ENCODE measurements at regions not wholly inside any gene's neighbourhood (a gene's known extent, or its start where the extent isn't known, plus 50 kb on each side); places are given as distances from the start of the nearest gene placed in this dataset.

DNA sequence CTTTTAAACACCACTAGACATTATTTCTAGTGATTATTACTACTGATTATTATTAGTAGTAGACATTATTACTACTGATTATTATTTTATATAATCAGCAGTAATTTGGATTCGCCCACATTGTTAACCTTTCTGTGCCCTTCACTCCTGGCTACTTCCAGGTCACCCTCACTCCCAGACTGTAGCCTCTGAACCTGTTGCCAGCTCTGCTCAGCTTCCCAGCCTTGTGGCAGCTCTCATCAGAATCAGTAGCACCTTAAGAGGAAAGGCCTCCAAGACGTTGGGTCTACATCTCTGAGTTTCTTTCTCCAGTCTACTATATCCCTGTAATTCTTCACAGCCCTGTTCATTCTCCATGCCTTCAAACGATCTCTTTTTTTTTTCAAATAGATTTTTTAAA, 137.0 kb downstream of the KATNIP start:
- TF ChIP-seq POLR2A (IDR thresholded peaks at IDR 0.05) (no peak), CTCF (IDR thresholded peaks at IDR 0.05) (no peak)

Data from heart left ventricle (tissue), 13 donors.